A549 (cell line): ENCODE measurements at regions not wholly inside any gene's neighbourhood (a gene's known extent, or its start where the extent isn't known, plus 50 kb on each side); places are given as distances from the start of the nearest gene placed in this dataset.

ENCODE experiments used
- EP300 ChIP-seq, 2 experiments: fragments of >200 bp; sonication (Bioruptor Twin); formaldehyde crosslinking; IDR thresholded peaks; 2 replicates in 1 of 2; 3 replicates in 1 of 2; pipeline ENCODE4 v1.6.1; 2016 to 2017
- RCOR1 ChIP-seq: fragments of 150-350 bp; IDR thresholded peaks from 2 replicates; pipeline ENCODE4 v1.6.1; 2014; ENCODE audit warnings: antibody characterized with exemption, low read length, low read depth

GRCh38 chr4:100843910-100844309 is 326.1 kb upstream of the EMCN start:
- TF ChIP-seq RCOR1, result no peak
- no peak for TF ChIP-seq EP300 (IDR thresholded peaks at IDR 0.05)
